Activated naive CD4-positive, alpha-beta T cell (primary cell): ENCODE measurements at regions not wholly inside any gene's neighbourhood (a gene's known extent, or its start where the extent isn't known, plus 50 kb on each side); places are given as distances from the start of the nearest gene placed in this dataset.
"Not testable (repeated sequence)": the region's sequence is repeated elsewhere in the genome, so short reads cannot be mapped to it uniquely, and the experiment has no call there.

Experiments used
- DNase-seq, 4 experiments: peaks; one replicate each; lab custom pipeline; 2025; lab: John Stamatoyannopoulos, UW

DNA sequence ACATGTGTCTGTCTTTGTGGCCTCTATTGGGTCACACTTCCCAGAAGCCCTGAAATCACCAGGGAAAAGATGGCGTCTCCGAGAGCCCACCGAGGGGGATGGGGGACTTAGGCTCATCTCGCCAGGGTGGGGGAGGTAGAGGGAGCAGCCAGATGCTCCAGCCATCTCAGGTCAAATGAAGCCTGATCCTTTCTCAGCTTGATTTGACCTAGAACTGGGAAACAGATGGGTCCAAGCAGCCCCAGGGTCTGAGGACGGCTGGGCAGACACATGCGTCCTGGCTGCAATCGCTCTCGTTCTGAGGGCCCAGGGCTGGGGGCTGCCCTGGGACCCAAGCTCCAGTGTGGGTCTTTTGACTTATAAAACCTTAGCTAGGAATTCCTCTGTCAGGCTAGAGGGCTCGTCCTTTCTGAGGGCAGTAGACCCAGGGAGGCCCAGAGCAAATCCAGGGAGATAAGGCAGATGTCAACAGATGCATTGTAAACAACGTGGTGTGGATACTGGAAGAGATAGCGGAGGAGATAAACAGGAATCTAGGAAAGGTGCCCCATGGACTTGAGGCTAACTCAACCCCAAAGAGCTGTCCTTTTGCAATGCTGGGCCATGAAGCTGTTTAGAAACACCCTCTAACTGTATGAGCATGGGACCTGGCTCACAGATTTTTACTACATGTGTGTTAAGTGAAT, 127.7 kb downstream of the MYCN start:
- no peak for DNase-seq

DNA sequence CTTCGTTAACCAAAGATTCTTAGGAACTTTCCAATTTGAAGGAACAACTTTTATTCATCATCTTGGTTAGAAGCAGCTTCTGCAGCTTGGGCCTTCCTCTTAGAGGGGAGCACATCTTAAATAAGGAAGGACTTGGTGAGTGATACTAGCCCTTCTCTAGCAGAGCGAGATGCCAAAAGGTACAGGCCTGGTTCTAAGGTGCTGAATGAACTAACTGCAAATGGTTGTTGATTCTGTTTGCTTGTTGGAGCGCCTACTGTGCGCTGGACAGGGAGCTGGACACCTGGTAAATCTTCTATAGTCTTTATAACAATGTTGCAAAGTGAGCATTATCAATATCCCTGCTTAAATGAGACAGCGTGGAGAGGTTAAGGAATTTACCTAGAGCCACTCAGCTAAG, 127.1 kb downstream of the MYCN start:
- DNase-seq: no peak

- DNase-seq: no peak
Measured at GRCh38 chr2:16067037-16067406, 126.7 kb downstream of the MYCN start.

GRCh38 chr2:16066261-16067036, 126.1 kb downstream of the MYCN start:
- no peak for DNase-seq

GRCh38 chr2:16065272-16066069, 125.1 kb downstream of the MYCN start:
- not testable (repeated sequence) for DNase-seq

DNA sequence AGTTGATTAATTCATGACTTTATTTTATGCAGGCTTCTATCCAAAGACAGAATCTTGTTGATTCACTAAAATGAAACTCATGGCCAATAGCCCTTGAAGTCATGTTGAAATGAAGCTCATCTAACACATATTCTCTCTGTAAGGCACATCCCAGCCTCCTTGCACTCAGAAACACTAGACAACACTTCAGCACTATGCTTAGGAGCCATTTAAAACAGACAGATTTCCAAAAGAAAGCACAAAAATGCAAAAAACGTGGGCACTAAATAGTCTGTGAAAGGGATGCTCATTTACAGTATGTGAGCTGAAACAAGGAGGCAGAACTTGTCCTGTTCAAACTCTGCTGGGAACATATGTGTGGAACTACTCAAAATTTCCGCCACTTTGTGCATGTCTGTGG, 124.4 kb downstream of the MYCN start:
- DNase-seq: no peak

GRCh38 chr2:16063955-16064633, 123.7 kb downstream of the MYCN start:
- DNase-seq: no peak

DNA sequence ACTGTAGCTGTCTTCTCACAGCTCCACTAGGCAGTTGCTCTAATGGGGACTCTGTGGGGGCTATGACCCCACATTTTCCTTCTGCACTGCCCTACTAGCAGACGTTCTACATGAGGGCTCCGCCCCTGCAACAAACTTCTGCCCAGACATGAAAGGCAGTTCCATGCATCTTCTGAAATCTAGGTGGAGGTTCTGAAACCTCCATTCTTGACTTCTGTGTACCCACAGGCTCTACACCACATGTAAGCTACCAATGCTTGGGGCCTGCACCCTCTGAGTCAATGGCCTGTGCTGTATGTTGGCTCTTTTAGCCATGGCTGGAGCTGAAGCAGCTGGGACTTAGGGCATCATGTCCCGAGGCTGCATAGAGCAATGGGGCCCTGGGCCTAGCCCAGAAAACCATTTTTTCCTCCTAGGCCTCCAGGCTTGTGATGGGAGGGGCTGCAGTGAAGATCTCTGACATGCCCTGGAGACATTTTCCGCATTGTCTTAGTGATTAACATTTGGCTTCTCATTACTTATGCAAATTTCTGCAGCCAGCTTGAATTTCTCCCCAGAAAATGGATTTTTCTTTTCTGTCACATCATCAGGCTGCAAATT, 123.0 kb downstream of the MYCN start:
- no peak for DNase-seq

DNA sequence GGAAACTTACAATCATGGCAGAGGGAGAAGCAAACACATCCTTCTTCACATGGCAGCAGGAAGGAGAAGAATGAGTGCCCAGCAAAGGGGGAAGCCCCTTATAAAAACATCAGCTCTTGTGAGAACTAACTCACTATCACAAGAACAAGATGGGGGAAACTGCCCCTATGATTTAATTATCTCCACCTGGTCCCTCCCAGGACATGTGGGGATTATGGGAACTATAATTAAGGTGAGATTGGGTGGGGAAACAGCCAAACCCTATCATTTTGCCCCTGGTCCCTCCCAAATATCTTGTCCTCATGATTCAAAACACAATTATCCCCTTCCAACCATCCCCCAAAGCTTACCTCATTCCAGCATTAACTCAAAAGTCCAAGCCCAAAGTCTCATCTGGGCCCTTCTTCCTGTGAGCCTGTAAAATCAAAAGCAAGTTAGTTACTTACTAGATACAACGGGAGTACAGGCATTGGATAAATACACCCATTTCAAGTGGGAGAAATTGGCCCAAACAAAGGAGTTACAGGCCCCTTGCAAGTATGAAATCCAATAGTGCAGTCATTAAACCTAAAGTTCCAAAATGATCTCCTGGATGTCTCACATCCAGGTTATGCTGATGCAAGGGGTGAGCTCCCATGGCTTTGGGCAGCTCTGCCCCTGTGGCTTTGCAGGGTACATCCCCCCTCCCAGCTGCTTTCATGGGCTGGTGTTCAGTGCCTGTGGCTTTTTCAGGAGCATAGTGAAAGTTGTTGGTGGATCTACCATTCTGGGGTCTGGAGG, 122.3 kb downstream of the MYCN start:
- no peak for DNase-seq

- DNase-seq: no peak
Measured at GRCh38 chr2:16061441-16062217, 121.3 kb downstream of the MYCN start.

DNA sequence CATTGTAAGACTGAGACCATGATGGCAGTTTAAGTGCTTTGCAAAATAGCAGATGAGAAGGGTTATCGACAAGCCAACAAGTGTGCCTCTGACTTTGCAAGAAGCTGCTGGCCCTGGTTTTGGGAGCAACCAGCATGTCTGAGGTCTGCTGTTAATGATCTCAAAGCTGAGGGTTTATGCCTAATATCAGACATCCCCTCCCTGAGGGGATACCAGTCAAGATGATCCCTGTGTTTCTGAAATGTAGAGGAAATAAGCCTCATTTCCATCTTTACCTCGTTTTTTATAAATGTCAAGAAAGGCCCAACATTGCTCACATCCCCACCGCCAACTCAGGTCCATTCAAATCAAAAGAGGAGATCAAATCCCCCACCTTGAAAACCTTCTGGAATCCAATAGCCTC, 120.6 kb downstream of the MYCN start:
- no peak for DNase-seq

DNA sequence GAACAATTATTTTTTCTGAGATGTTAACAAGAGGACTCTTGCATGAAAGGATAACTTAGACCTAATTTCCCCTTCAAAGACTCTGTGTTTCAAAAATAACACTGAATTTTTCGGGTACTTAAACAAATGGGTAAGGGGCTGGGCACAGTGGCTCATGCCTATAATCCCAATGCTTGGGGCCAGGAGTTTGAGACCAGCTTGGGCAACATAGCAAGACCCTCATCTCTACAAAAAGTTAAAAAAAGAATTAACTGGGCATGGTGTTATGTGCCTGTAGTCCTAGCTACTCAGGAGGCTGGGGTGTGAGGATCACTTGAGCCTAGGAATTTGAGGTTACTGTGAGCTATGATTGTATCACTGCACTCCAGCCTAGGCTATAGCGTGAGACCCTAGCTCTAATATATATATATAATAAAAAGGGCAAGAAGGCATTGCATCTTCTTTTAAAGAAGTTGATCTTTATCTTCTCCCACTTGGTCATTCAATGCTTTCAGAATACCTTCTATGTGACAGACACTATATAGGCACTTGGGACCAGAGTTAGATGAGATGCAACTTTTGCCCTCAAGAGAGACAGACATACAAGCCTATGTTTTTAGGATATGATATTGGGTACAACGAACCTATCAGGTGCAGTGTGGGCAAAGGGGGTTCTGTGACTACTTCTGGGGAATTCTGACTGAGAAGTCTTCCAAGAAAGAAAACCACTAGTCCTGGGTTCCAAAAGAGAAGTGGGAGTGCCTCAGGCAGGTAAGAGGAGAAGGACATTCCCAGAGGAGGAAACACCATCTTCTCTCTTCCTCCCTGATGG, 120.0 kb downstream of the MYCN start:
- DNase-seq: no peak

- DNase-seq: no peak
Measured at GRCh38 chr2:16059393-16060016, 119.2 kb downstream of the MYCN start.

DNA sequence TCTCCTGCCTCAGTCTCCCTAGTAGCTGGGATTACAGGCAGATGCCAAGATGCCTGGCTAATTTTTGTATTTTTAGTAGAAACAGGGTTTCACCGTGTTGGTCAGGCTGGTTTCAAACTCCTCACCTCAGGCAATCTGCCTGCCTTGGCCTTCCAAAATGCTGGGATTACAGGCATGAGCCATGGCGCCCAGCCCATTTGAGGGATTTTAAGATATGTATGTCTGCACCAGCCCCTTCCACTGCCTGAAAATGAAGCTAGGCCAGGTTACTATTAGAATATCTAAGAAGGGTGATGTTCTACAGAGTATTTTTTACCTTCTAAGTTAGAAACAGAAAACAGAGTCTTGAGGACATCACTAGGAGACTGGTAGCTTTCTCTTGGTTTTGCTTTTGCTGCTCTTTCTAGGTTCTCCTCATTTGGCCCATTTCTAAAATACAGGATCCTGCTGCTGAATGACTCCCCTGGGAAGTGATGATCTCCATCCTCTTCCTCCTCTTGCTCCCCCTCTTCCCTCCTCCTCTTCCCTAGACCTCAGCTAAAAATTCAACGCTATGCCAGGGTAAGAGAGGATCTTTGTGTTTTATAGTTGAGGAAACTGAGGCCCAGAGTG, 118.5 kb downstream of the MYCN start:
- no peak for DNase-seq

DNA sequence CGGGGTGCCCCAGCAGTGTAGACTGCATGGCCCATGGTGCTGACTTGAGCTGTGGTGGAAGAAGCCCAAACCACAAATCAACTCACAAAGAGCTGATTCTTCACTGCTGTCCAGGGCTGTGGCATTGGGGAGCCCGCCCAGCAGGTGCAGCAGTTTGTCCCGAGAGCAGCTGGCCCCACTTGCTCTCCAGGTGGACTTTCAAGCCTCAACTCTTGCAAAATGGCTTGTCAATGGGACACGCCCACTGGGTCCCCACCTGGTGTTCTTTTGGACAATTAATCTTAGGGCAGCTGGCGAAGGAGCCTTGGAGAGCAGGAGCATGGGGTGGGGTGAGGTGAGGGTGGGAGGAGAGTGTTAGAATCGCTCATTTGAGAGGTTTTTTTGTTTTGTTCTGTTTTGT, 117.9 kb downstream of the MYCN start:
- DNase-seq: no peak

GRCh38 chr2:16057661-16058060, 117.3 kb downstream of the MYCN start:
- no peak for DNase-seq

DNA sequence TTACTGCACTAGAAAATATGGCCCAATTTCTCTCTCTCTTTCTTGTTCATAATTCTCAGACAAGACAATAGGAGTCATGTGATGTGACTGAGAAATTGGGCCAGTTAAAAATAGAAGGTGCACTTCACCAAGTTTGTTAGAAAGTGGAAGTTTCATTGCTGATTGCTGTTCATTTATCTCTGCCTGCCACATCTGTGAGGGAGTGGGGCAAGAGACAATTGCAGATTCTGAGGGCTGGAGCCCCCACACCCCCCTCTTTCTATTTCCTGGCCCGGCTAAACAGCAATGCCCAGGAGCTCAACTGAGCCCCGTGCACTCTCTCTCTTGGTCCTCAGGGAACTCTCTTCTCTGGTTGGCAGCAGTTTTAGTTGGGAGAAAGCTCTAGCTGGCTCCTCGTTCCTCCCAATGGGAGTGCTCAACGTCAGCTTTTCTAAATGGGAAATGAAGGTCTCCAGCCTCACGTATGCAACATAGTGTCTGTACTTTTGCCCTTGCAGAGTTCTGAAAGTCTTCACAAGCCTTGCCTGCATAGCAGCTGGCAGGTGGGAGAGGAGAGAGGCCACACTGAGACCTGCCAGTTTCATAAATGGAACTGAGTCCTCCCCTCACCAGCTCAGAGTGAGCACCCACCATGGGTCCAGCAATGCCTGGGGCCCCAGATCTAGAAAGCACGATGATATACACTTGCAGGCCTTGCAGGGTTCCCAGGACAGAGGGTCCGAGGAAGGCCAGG, 115.7 kb downstream of the MYCN start:
- DNase-seq: no peak
